ENCODE measurements at regions not wholly inside any gene's neighbourhood (a gene's known extent, or its start where the extent isn't known, plus 50 kb on each side); places are given as distances from the start of the nearest gene placed in this dataset.
"Not testable (repeated sequence)": the region's sequence is repeated elsewhere in the genome, so short reads cannot be mapped to it uniquely, and the experiment has no call there.

DNA sequence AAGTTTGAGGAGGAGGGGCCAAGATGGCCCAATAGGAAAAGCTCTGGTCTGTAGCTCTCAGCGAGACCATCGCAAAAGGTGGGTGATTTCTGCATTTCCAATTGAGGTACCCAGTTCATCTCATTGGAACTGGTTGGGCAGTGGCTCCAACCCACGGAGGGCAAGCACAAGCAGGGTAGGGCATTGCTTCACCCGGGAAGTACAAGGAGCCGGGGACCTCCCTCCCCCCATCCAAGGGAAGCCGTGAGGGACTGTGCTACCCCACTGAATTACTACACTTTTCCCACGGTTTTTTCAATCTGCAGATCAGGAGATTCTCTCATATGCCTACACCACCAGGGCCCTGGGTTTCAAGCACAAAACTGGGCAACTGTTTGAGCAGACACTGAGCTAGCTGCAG lies 58.0 kb upstream of the EFCAB3 start:
- no peaks in the 10 kb centered on the region for H3K9me3 ChIP-seq (ENCODE audit: control insufficient read depth in 1 of 2, low read length in 2 of 2)
- no peak overlapping the region for H3K4me3 ChIP-seq (ENCODE audit: low read depth in 1 of 2, low read length in 2 of 2)
- H3K36me3 ChIP-seq (ENCODE audit: control insufficient read depth in 1 of 2, insufficient read depth in 2 of 2, low read length in 2 of 2) = no peaks in the 10 kb centered on the region
- no peak overlapping the region for H3K27ac ChIP-seq (ENCODE audit: low read length)
- H3K27me3 ChIP-seq (ENCODE audit: low read depth, low read length) = no peaks in the 10 kb centered on the region
- no peaks in the 10 kb centered on the region for H3K4me1 ChIP-seq (ENCODE audit: control insufficient read depth in 1 of 2, insufficient read depth in 2 of 2, low read length in 2 of 2)

DNA sequence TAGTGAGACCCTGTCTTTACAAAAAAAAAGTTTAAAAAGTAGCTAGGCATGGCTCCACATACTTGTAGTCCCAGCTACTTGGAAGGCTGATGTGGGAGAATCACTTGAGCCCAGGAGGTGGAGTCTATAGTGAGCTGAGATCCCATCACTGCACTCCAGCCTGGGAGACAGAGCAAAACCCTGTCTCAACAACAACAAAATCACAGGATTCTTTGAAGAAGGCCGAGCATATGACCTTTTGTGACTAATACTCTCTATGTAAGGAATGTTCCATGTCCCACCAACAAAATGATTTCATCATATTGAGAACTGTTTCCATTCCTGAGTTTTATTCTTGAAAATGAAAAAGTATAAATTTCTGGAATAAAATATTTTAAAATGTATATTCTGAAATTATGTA lies 58.9 kb upstream of the EFCAB3 start:
- Histone ChIP-seq H3K27ac (ENCODE audit: low read length) (no peak overlapping the region), H3K4me1 (ENCODE audit: control insufficient read depth in 1 of 2, insufficient read depth in 2 of 2, low read length in 2 of 2) (no peaks in the 10 kb centered on the region), H3K27me3 (ENCODE audit: low read depth, low read length) (no peaks in the 10 kb centered on the region), H3K36me3 (ENCODE audit: control insufficient read depth in 1 of 2, insufficient read depth in 2 of 2, low read length in 2 of 2) (no peaks in the 10 kb centered on the region), H3K4me3 (ENCODE audit: low read depth in 1 of 2, low read length in 2 of 2) (no peak overlapping the region), H3K9me3 (ENCODE audit: control insufficient read depth in 1 of 2, low read length in 2 of 2) (no peaks in the 10 kb centered on the region)

DNA sequence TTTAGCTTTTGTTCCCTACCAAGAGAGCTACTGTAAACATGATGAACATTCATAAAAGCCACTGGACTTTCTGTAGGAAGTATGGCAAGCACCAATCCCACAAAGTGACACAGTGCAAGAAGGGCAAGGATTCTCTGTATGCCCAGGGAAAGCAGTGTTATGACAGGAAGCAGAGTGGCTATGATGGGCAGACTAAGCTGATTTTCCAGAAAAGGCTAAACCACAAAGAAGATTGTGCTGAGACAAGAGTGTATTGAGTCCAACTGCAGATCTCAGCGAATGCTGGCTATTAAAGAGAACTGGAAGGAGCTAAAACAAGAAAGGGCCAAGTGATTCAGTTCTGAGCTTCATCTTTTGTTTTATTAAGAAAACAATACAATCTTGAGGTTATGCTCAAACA lies 60.5 kb upstream of the EFCAB3 start:
- H3K9me3 ChIP-seq (ENCODE audit: control insufficient read depth in 1 of 2, low read length in 2 of 2) = no peaks in the 10 kb centered on the region
- no peaks in the 10 kb centered on the region for H3K4me1 ChIP-seq (ENCODE audit: control insufficient read depth in 1 of 2, insufficient read depth in 2 of 2, low read length in 2 of 2)
- no peak overlapping the region for H3K27ac ChIP-seq (ENCODE audit: low read length)
- H3K4me3 ChIP-seq (ENCODE audit: low read depth in 1 of 2, low read length in 2 of 2) = no peak overlapping the region
- no peaks in the 10 kb centered on the region for H3K27me3 ChIP-seq (ENCODE audit: low read depth, low read length)
- no peaks in the 10 kb centered on the region for H3K36me3 ChIP-seq (ENCODE audit: control insufficient read depth in 1 of 2, insufficient read depth in 2 of 2, low read length in 2 of 2)

DNA sequence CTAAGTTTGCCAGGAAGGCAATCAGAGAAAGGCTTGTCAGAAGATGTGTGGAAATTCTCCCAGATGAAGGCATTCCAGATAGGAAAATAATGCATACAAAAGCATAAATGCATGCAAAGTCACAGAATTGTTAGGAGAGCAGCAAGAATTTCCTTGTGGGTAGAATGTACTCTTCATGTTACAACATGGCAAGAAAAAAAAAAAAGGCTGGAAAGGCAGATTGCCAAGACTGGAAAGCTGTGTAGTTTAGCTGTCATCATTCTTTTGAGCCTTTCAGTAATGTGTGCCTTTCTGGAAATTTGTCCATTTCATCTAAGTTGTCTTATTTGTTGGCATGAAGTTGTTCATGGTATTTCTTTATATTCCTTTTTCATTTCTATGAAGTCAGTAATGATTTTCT lies 71.0 kb upstream of the EFCAB3 start:
- H3K36me3 ChIP-seq (ENCODE audit: control insufficient read depth in 1 of 2, insufficient read depth in 2 of 2, low read length in 2 of 2) = no peaks in the 10 kb centered on the region
- H3K4me3 ChIP-seq (ENCODE audit: low read depth in 1 of 2, low read length in 2 of 2) = no peak overlapping the region

DNA sequence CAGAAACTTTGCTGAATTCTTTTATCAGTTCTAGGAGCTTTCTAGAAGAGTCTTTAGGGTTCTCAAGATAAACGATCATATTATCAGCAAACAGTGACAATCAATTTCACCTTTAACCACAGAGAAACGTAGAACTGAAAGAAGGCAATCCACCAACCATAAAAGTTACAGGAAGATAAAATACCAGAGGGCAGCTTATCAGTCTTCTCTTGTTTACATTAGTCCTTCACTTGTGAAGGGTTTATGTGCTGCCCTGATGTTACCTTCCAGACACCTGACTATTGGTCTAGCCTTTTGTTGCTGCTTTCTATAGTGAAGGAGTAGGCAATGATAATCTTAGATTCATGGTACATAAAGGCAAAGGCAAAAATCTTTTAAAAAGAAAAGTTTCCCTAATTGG lies 73.2 kb upstream of the EFCAB3 start:
- no peak overlapping the region for H3K4me3 ChIP-seq (ENCODE audit: low read depth in 1 of 2, low read length in 2 of 2)
- no peaks in the 10 kb centered on the region for H3K9me3 ChIP-seq (ENCODE audit: control insufficient read depth in 1 of 2, low read length in 2 of 2)
- H3K27ac ChIP-seq (ENCODE audit: low read length) = no peak overlapping the region
- no peaks in the 10 kb centered on the region for H3K36me3 ChIP-seq (ENCODE audit: control insufficient read depth in 1 of 2, insufficient read depth in 2 of 2, low read length in 2 of 2)
- H3K4me1 ChIP-seq (ENCODE audit: control insufficient read depth in 1 of 2, insufficient read depth in 2 of 2, low read length in 2 of 2) = no peaks in the 10 kb centered on the region
- no peaks in the 10 kb centered on the region for H3K27me3 ChIP-seq (ENCODE audit: low read depth, low read length)

More for the DNA sequence above, 71.0 kb upstream of the EFCAB3 start:
- no peaks in the 10 kb centered on the region for H3K9me3 ChIP-seq (ENCODE audit: control insufficient read depth in 1 of 2, low read length in 2 of 2)
- H3K4me1 ChIP-seq (ENCODE audit: control insufficient read depth in 1 of 2, insufficient read depth in 2 of 2, low read length in 2 of 2) = no peaks in the 10 kb centered on the region
- no peak overlapping the region for H3K27ac ChIP-seq (ENCODE audit: low read length)
- no peaks in the 10 kb centered on the region for H3K27me3 ChIP-seq (ENCODE audit: low read depth, low read length)

GRCh38 chr17:62303476-62303875 lies 76.9 kb upstream of the EFCAB3 start:
- Histone ChIP-seq H3K27me3 (ENCODE audit: low read depth, low read length) (no peaks in the 10 kb centered on the region), H3K4me1 (ENCODE audit: control insufficient read depth in 1 of 2, insufficient read depth in 2 of 2, low read length in 2 of 2) (no peaks in the 10 kb centered on the region), H3K9me3 (ENCODE audit: control insufficient read depth in 1 of 2, low read length in 2 of 2) (peaks cover 0 to 5% of the 10 kb centered on the region in 2 donors), H3K27ac (ENCODE audit: low read length) (no peak overlapping the region), H3K36me3 (ENCODE audit: control insufficient read depth in 1 of 2, insufficient read depth in 2 of 2, low read length in 2 of 2) (no peaks in the 10 kb centered on the region), H3K4me3 (ENCODE audit: low read depth in 1 of 2, low read length in 2 of 2) (no peak overlapping the region)

DNA sequence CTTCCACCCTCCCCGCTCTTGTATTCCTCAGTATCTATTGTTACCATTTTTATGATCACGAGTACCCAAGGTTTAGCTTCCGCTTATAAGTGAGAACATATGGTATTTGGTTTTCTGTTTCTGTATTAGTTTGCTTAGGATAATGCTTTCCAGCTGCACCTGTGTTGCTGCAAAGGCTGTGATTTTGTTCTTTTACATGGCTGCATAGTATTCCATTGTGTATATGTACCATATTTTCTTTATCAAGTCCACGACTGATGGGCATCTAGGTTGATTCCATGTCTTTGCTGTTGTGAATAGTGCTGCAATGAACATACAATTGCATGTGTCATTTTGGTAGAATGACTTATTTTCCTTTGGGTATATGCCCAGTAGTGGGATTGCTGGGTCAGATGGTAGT lies 79.7 kb upstream of the EFCAB3 start:
- no peak overlapping the region for H3K4me3 ChIP-seq (ENCODE audit: low read depth in 1 of 2, low read length in 2 of 2)
- H3K36me3 ChIP-seq (ENCODE audit: control insufficient read depth in 1 of 2, insufficient read depth in 2 of 2, low read length in 2 of 2) = no peaks in the 10 kb centered on the region
- H3K27ac ChIP-seq (ENCODE audit: low read length) = no peak overlapping the region
- H3K4me1 ChIP-seq (ENCODE audit: control insufficient read depth in 1 of 2, insufficient read depth in 2 of 2, low read length in 2 of 2) = no peaks in the 10 kb centered on the region
- H3K27me3 ChIP-seq (ENCODE audit: low read depth, low read length) = no peaks in the 10 kb centered on the region
- peaks cover 0 to 5% of the 10 kb centered on the region in 2 donors for H3K9me3 ChIP-seq (ENCODE audit: control insufficient read depth in 1 of 2, low read length in 2 of 2)

- not testable (repeated sequence) for H3K27ac ChIP-seq (ENCODE audit: low read length); H3K36me3 ChIP-seq (ENCODE audit: control insufficient read depth in 1 of 2, insufficient read depth in 2 of 2, low read length in 2 of 2); H3K9me3 ChIP-seq (ENCODE audit: control insufficient read depth in 1 of 2, low read length in 2 of 2); H3K27me3 ChIP-seq (ENCODE audit: low read depth, low read length); H3K4me3 ChIP-seq (ENCODE audit: low read depth in 1 of 2, low read length in 2 of 2); H3K4me1 ChIP-seq (ENCODE audit: control insufficient read depth in 1 of 2, insufficient read depth in 2 of 2, low read length in 2 of 2)
Observed at GRCh38 chr17:62275290-62275689, 105.1 kb upstream of the EFCAB3 start.

DNA sequence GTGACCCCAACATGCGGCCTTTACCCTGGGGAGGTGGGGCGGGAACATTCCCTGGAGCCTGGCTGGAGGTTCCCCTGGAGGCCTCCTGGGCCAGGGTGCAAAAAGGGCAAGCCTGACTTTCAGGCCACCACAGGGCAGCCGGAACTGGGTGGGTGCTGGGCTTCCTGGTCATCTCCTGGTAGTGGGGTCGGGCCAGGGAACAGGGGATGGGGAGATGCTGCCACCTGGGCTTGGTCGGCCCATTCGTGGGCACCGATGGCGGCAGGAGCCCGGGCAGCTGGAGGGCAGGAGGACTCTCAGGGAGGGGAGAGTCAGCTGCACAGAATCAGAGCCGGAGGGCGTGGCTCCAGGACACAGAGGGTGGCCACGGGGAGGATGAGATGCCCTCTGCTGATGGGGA lies 112.0 kb upstream of the EFCAB3 start:
- H3K9me3 ChIP-seq (ENCODE audit: control insufficient read depth in 1 of 2, low read length in 2 of 2); H3K27ac ChIP-seq (ENCODE audit: low read length); H3K4me1 ChIP-seq (ENCODE audit: control insufficient read depth in 1 of 2, insufficient read depth in 2 of 2, low read length in 2 of 2); H3K36me3 ChIP-seq (ENCODE audit: control insufficient read depth in 1 of 2, insufficient read depth in 2 of 2, low read length in 2 of 2); H3K4me3 ChIP-seq (ENCODE audit: low read depth in 1 of 2, low read length in 2 of 2); H3K27me3 ChIP-seq (ENCODE audit: low read depth, low read length): not testable (repeated sequence)

GRCh38 chr17:62264974-62265373 lies 115.4 kb upstream of the EFCAB3 start:
- not testable (repeated sequence) for H3K27ac ChIP-seq (ENCODE audit: low read length); H3K9me3 ChIP-seq (ENCODE audit: control insufficient read depth in 1 of 2, low read length in 2 of 2); H3K36me3 ChIP-seq (ENCODE audit: control insufficient read depth in 1 of 2, insufficient read depth in 2 of 2, low read length in 2 of 2); H3K4me1 ChIP-seq (ENCODE audit: control insufficient read depth in 1 of 2, insufficient read depth in 2 of 2, low read length in 2 of 2); H3K27me3 ChIP-seq (ENCODE audit: low read depth, low read length); H3K4me3 ChIP-seq (ENCODE audit: low read depth in 1 of 2, low read length in 2 of 2)

GRCh38 chr17:62255791-62256190 lies 124.6 kb upstream of the EFCAB3 start:
- not testable (repeated sequence) for H3K27me3 ChIP-seq (ENCODE audit: low read depth, low read length); H3K4me3 ChIP-seq (ENCODE audit: low read depth in 1 of 2, low read length in 2 of 2); H3K4me1 ChIP-seq (ENCODE audit: control insufficient read depth in 1 of 2, insufficient read depth in 2 of 2, low read length in 2 of 2); H3K9me3 ChIP-seq (ENCODE audit: control insufficient read depth in 1 of 2, low read length in 2 of 2); H3K36me3 ChIP-seq (ENCODE audit: control insufficient read depth in 1 of 2, insufficient read depth in 2 of 2, low read length in 2 of 2); H3K27ac ChIP-seq (ENCODE audit: low read length)

GRCh38 chr17:62242076-62242475 lies 138.3 kb upstream of the EFCAB3 start:
- H3K4me1 ChIP-seq (ENCODE audit: control insufficient read depth in 1 of 2, insufficient read depth in 2 of 2, low read length in 2 of 2); H3K27me3 ChIP-seq (ENCODE audit: low read depth, low read length); H3K9me3 ChIP-seq (ENCODE audit: control insufficient read depth in 1 of 2, low read length in 2 of 2); H3K4me3 ChIP-seq (ENCODE audit: low read depth in 1 of 2, low read length in 2 of 2); H3K27ac ChIP-seq (ENCODE audit: low read length); H3K36me3 ChIP-seq (ENCODE audit: control insufficient read depth in 1 of 2, insufficient read depth in 2 of 2, low read length in 2 of 2): not testable (repeated sequence)
